ENCODE measurements at regions not wholly inside any gene's neighbourhood (a gene's known extent, or its start where the extent isn't known, plus 50 kb on each side); places are given as distances from the start of the nearest gene placed in this dataset.
"Not testable (repeated sequence)": the region's sequence is repeated elsewhere in the genome, so short reads cannot be mapped to it uniquely, and the experiment has no call there.

- not testable (repeated sequence) for H3K4me3 Mint-ChIP-seq; H3K4me1 Mint-ChIP-seq; H3K36me3 Mint-ChIP-seq (ENCODE audit: low read depth); H3K27me3 Mint-ChIP-seq; H3K27ac Mint-ChIP-seq; ATAC-seq (replicated peaks); H3K9me3 Mint-ChIP-seq
Measured at GRCh38 chr9:42379602-42380001, 196.1 kb downstream of the SPATA31A6 start.

GRCh38 chr9:42384585-42384984 lies 201.1 kb downstream of the SPATA31A6 start:
- H3K4me1 Mint-ChIP-seq; H3K36me3 Mint-ChIP-seq (ENCODE audit: low read depth); H3K4me3 Mint-ChIP-seq; H3K9me3 Mint-ChIP-seq; ATAC-seq (replicated peaks); H3K27ac Mint-ChIP-seq; H3K27me3 Mint-ChIP-seq: not testable (repeated sequence)

- H3K27me3 Mint-ChIP-seq; H3K4me1 Mint-ChIP-seq; H3K36me3 Mint-ChIP-seq (ENCODE audit: low read depth); ATAC-seq (replicated peaks); H3K27ac Mint-ChIP-seq; H3K4me3 Mint-ChIP-seq; H3K9me3 Mint-ChIP-seq: not testable (repeated sequence)
Measured at GRCh38 chr9:42385574-42386120, 202.2 kb downstream of the SPATA31A6 start.

GRCh38 chr9:42386477-42386876 lies 203.0 kb downstream of the SPATA31A6 start:
- Mint-ChIP-seq H3K9me3 (no peaks in the 10 kb centered on the region), H3K27me3 (no peaks in the 10 kb centered on the region), H3K4me3 (no peak overlapping the region), H3K4me1 (no peaks in the 10 kb centered on the region), H3K36me3 (ENCODE audit: low read depth) (no peaks in the 10 kb centered on the region), H3K27ac (no peak overlapping the region)
- no peak for ATAC-seq (replicated peaks)

- Mint-ChIP-seq H3K27me3 (no peaks in the 10 kb centered on the region), H3K4me1 (no peaks in the 10 kb centered on the region), H3K36me3 (ENCODE audit: low read depth) (no peaks in the 10 kb centered on the region), H3K4me3 (no peak overlapping the region), H3K9me3 (no peaks in the 10 kb centered on the region), H3K27ac (no peak overlapping the region)
- ATAC-seq (replicated peaks) = no peak
Measured at GRCh38 chr9:42388146-42388690, 204.8 kb downstream of the SPATA31A6 start.

- H3K4me3 Mint-ChIP-seq = no peak overlapping the region
- no peak for ATAC-seq (replicated peaks)
- no peaks in the 10 kb centered on the region for H3K9me3 Mint-ChIP-seq
- H3K27ac Mint-ChIP-seq = no peak overlapping the region
- no peaks in the 10 kb centered on the region for H3K4me1 Mint-ChIP-seq
- no peaks in the 10 kb centered on the region for H3K36me3 Mint-ChIP-seq (ENCODE audit: low read depth)
- no peaks in the 10 kb centered on the region for H3K27me3 Mint-ChIP-seq
Measured at GRCh38 chr9:42388846-42389245, 205.4 kb downstream of the SPATA31A6 start.

GRCh38 chr9:42392773-42393455 lies 209.5 kb downstream of the SPATA31A6 start:
- not testable (repeated sequence) for H3K4me1 Mint-ChIP-seq; H3K4me3 Mint-ChIP-seq; H3K27me3 Mint-ChIP-seq; H3K36me3 Mint-ChIP-seq (ENCODE audit: low read depth); H3K9me3 Mint-ChIP-seq; H3K27ac Mint-ChIP-seq
- peak; percentile 85 for ATAC-seq (replicated peaks)

- no peak overlapping the region for H3K4me3 Mint-ChIP-seq
- H3K9me3 Mint-ChIP-seq = no peaks in the 10 kb centered on the region
- ATAC-seq (replicated peaks) = no peak
- no peaks in the 10 kb centered on the region for H3K4me1 Mint-ChIP-seq
- no peak overlapping the region for H3K27ac Mint-ChIP-seq
- H3K36me3 Mint-ChIP-seq (ENCODE audit: low read depth) = no peaks in the 10 kb centered on the region
- H3K27me3 Mint-ChIP-seq = no peaks in the 10 kb centered on the region
Measured at GRCh38 chr9:42396318-42396717, 212.9 kb downstream of the SPATA31A6 start.

GRCh38 chr9:42397336-42397735 lies 213.9 kb downstream of the SPATA31A6 start:
- not testable (repeated sequence) for H3K36me3 Mint-ChIP-seq (ENCODE audit: low read depth); H3K27ac Mint-ChIP-seq; H3K4me3 Mint-ChIP-seq; H3K9me3 Mint-ChIP-seq; H3K27me3 Mint-ChIP-seq; H3K4me1 Mint-ChIP-seq
- ATAC-seq (replicated peaks) = peak; percentile 59

- H3K27me3 Mint-ChIP-seq; H3K36me3 Mint-ChIP-seq (ENCODE audit: low read depth); H3K4me3 Mint-ChIP-seq; ATAC-seq (replicated peaks); H3K27ac Mint-ChIP-seq; H3K4me1 Mint-ChIP-seq; H3K9me3 Mint-ChIP-seq: not testable (repeated sequence)
Measured at GRCh38 chr9:42402919-42403318, 219.5 kb downstream of the SPATA31A6 start.

- not testable (repeated sequence) for H3K27me3 Mint-ChIP-seq; H3K9me3 Mint-ChIP-seq; H3K4me3 Mint-ChIP-seq; H3K27ac Mint-ChIP-seq; H3K4me1 Mint-ChIP-seq; ATAC-seq (replicated peaks); H3K36me3 Mint-ChIP-seq (ENCODE audit: low read depth)
Measured at GRCh38 chr9:42409581-42409980, 226.1 kb downstream of the SPATA31A6 start.

GRCh38 chr9:42412354-42412753 lies 228.9 kb downstream of the SPATA31A6 start:
- not testable (repeated sequence) for H3K27me3 Mint-ChIP-seq; H3K9me3 Mint-ChIP-seq; H3K4me1 Mint-ChIP-seq; H3K36me3 Mint-ChIP-seq (ENCODE audit: low read depth); H3K27ac Mint-ChIP-seq; ATAC-seq (replicated peaks); H3K4me3 Mint-ChIP-seq

- not testable (repeated sequence) for H3K9me3 Mint-ChIP-seq; H3K27ac Mint-ChIP-seq; H3K27me3 Mint-ChIP-seq; H3K36me3 Mint-ChIP-seq (ENCODE audit: low read depth); H3K4me3 Mint-ChIP-seq; H3K4me1 Mint-ChIP-seq; ATAC-seq (replicated peaks)
Measured at GRCh38 chr9:42414865-42415264, 231.4 kb downstream of the SPATA31A6 start.

- not testable (repeated sequence) for H3K27me3 Mint-ChIP-seq; H3K4me1 Mint-ChIP-seq; H3K36me3 Mint-ChIP-seq (ENCODE audit: low read depth); H3K4me3 Mint-ChIP-seq; H3K9me3 Mint-ChIP-seq; H3K27ac Mint-ChIP-seq
- peak; percentile 32 for ATAC-seq (replicated peaks)
Measured at GRCh38 chr9:42419652-42420051, 236.2 kb downstream of the SPATA31A6 start.

GRCh38 chr9:42420324-42420723 lies 236.9 kb downstream of the SPATA31A6 start:
- not testable (repeated sequence) for H3K27ac Mint-ChIP-seq; ATAC-seq (replicated peaks); H3K4me3 Mint-ChIP-seq; H3K36me3 Mint-ChIP-seq (ENCODE audit: low read depth); H3K9me3 Mint-ChIP-seq; H3K27me3 Mint-ChIP-seq; H3K4me1 Mint-ChIP-seq

GRCh38 chr9:42421630-42422029 lies 238.2 kb downstream of the SPATA31A6 start:
- not testable (repeated sequence) for H3K4me3 Mint-ChIP-seq; H3K9me3 Mint-ChIP-seq; H3K27me3 Mint-ChIP-seq; H3K36me3 Mint-ChIP-seq (ENCODE audit: low read depth); H3K4me1 Mint-ChIP-seq; ATAC-seq (replicated peaks); H3K27ac Mint-ChIP-seq
